GM21529 (cell line): ENCODE measurements at regions not wholly inside any gene's neighbourhood (a gene's known extent, or its start where the extent isn't known, plus 50 kb on each side); places are given as distances from the start of the nearest gene placed in this dataset.
"Not testable (repeated sequence)": the region's sequence is repeated elsewhere in the genome, so short reads cannot be mapped to it uniquely, and the experiment has no call there.

ENCODE experiments used
- ATAC-seq: cut with Tn5 transposase; IDR thresholded peaks from one replicate; pipeline ENCODE4 v1.9.1; 2021; ENCODE audit not compliant: unreplicated experiment

DNA sequence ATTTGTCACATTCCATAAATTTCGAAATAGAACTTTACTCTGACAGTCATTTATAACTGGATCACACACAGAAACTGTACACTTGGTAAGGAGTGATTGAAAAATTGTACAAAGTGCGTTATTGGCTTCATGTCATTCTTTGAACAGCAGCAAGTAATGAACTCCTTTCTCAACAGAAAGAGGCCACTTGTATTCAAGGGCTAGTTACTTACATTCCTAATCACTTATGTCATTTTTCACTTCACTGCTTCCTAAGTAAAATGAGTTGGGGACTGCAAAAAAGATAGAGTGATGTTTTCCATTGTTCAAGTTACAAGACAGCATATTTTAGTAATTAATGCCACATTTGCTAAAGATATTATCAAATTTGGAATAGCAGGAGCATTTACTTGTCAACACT, 893.2 kb downstream of the DTWD2 start:
- ATAC-seq = no peak

DNA sequence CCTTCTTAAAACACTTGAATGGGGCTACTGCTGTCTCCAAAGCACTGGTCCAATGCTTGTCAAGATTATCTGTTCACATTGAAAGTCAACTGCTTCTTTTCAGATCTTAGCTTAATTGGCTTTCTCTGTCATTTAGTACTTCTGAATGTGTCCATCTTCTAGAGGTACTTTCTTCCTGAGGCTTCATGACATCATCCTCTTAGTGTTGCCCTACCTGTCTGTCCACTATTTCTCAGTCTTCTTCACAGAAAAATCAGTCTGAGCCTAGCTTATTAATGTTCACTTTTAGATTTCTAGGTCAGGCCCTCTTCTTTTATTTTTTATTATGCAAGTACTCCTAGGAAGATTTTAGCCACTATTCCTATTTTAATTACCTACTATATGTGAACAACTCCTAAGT, 899.9 kb downstream of the DTWD2 start:
- no peak for ATAC-seq

DNA sequence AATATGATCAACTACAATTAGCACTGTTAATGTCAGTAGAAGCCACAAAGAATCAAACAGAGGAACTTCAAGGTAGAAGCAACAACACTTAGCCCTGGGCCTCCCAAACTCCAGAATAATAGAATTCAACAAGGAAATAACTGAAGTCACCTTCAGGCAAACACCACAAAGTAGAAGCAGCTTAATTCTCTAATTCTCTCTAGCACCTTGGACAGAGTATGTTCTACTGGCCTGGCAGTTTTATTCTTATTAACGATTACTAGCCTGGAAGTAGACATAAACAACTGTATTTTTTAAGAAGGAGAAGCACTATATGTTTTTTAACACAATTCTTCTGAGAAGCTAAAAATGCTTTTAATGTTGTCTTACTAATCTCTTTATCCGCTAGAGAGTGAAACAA, 911.9 kb downstream of the DTWD2 start:
- ATAC-seq = no peak

DNA sequence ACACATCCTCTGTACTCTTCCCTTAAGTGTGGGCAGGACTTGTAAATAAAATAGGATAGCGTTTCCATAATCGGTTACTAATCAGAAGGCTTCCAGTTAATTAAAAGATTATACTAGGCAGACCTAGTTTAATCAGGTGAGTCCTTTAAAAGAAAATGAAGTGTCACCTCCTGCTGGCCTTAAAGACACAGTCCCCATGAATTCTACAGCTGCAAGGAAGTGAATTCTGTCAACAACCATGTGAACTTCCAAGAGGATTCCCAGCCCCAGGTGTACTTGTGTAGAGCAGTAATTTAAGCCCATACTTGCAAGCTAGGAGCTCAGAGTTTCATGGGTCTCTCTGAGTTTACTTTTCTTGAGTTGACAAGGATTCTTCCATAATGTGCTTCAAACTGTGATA, 918.3 kb downstream of the DTWD2 start:
- ATAC-seq = no peak

DNA sequence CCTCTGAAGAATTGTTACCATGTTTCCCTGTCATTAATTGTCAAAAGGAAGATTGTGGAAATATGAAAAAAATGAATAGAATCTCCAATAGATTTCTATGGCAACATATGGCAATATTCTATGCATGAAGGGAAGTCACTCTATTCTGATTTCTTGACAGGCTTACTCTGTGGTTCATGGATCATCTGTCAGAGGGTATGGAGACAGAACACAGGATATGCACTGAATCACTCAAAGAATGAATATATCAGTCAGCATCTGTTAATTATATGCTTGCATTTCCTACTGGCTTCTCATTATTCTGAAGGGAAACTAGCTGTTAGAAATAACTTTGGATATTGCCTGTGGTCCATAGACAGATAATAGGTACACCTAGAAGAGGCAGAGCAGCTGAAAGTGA, 918.9 kb downstream of the DTWD2 start:
- ATAC-seq = no peak

DNA sequence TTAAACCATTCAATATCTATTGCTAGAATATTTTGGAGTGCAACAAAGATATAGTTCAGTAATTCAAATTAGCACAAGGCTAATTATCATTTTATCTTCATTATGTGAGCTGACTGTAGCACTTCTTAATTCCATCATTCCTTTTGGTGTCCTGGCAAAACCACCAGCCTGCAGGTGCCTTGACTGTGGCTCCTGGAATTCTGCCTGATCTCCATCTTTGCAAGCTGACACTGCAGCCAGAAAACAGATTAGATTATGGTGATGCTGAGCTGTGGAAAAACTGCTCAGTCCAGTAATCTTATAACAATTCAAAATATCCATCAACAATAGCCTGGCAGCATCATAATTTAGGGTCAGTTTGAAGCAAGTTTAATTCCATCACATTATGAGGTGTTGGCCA, 919.5 kb downstream of the DTWD2 start:
- ATAC-seq = no peak

DNA sequence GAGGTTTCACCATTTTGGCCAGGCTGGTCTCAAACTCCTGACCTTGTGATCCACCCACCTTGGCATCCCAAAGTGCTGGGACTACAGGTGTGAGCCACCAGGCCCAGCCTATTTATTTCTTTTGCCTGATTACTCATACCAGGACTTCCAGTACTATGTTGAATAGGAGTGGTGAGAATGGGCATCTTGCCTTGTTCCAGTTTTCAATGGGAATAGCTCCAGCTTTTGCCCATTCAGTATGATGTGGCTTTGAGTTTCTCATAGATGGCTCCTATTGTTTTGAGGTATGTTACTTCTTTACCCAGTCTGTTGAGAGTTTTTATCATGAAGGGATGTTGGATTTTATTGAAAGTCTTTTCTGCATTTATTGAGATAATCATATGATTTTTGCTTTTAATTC, 924.5 kb downstream of the DTWD2 start:
- not testable (repeated sequence) for ATAC-seq

DNA sequence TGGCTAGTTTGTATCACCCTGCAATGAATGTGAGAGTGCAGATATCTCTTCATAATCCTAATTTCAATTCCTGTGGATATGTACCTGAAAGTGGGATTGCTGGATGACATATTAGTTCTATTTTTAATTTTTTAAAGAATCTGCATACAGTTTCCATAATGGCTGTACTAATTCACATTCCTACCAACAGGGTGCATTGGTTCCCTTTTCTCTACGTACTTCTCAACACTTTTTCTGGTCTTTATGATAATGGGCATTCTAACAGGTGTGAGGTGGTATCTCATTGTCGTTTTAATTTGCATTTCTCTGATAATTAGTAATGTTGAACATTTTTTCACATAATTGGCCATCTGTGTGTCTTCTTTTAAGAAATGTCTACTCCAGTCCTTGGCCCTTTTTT, 927.5 kb downstream of the DTWD2 start:
- ATAC-seq = no peak

DNA sequence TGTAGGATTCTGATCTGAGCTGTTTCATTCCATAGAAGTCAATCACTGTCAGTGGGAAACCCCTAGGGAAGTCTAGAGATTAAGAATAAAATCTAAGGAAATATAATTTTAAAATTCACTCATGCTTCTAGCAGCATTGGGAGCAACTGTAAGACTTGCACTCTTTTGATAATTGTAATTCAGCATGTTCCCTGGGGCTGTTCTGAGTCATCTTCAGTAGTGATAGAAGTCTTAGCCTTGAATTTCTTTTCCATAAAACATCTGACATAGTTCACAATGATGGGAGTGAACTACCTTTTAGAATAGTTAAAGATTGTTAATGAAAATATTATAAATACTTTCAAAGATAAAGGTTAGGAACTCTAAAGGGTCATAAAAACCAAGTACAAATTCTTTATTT, 935.8 kb downstream of the DTWD2 start:
- ATAC-seq = no peak

DNA sequence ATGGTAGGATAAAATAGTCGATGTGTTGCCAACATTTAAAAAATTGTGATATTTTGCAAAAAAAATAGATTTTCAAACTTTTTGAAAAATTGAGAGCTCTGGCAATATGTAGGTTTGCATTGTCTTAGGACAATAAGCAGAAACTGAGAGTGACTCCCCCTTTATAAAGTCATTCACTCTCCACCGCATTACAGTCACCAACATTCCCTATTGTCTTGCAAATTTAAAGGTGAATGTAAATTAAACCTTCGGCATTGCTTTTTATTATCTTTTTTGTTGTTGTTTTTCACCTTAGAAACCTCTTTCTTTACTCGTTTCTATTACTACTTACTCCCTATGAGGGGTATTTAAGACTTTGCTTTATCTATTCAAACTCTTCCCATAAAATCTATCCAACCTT, 944.2 kb downstream of the DTWD2 start:
- ATAC-seq = no peak

DNA sequence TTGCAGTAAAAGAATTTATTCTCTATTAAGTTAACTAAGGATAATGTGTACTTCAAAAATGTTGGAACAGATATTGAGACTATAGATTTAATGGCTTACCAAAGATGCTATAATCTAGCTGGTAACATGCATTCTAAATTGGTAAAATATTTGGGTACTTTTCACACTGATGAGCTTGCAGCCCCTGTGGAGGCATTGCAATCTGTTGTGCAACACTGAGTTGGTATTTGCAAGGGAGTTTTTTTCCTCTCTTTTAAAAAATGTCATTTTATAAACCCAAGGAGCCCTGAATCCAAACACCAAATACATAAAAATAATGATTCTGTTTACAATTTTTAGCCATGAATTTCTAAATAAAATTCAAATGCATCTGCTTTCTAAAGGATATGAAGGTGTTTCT, 944.8 kb downstream of the DTWD2 start:
- no peak for ATAC-seq

DNA sequence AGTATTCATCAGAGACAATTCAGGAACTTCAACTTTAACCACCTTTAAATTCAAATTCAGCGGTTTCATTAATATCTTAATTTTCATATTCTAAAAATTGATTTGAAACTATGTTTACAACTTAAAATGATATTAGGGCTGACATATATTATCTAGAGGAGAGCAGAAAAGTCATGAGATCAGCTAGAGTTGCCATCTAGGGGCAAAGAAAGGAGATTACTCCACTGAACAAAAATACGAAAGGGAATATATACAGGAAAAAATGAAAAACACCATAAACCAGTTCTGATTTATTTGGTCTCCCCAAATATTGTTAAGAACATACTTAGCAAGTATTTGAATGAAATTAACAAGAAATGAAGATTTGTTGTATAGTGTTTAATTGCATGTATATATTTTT, 946.3 kb downstream of the DTWD2 start:
- ATAC-seq = no peak

DNA sequence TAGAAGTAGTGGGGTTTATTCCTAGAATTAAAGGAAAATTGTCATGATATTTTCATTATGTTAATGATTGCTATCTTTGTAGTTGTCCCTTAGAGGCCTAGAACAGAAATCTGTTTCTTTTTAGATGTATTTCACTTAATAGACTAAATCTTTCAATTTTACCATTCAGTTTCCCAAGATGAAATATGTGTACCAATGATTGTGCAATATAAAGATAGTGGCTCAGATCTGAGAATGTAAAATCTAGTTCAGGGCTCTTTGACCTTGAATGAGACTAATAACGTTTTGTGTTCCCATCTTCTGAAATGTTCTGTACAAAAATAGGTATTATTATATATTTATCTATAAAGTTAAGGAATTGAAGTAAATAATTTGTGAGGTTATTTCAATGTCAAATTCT, 947.9 kb downstream of the DTWD2 start:
- ATAC-seq = no peak

DNA sequence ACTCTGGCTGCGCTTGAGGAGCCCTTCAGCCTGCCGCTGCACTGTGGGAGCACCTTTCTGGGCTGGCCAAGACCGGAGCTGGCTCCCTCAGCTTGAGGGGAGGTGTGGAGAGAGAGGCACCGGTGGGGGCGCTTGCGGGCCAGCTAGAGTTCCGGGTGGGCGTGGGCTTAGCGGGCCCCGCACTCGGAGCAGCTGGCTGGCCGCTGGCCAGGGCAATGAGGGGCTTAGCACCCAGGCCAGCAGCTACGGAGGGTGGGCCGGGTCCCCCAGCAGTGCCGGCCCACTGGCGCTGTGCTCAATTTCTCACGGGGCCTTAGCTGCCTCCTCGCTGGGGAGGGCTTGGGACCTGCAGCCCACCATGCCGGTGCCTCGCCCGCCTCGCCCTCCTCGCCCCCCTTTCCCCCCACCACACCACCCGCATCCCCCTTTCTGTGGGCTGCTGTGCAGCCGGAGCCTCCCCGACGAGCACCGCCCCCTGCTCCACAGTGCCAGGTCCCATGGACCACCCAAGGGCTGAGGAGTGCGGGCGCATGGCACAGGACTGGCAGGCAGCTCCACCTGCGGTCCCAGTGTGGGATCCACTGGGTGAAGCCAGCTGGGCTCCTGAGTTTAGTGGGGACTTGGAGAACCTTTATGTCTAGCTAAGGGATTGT, 954.5 kb downstream of the DTWD2 start:
- ATAC-seq = no peak

DNA sequence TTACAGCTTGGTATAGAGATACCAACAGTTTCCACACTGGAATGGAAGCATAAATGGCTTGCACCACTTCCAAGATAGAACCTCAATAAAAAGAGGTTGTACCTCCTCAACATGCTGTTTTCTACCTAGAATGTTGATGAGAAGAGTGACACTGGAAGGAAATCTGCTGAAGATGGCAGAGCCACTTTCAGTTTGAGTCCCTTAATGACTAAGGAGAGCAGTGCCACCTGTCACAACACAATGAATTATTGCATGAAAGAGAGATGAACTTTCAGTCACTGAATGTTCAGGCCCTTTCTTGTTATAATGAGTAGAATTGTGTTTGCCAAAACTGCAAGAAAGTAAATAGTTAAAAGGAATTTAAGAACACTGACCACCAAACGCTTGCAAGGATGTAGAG, 958.5 kb downstream of the DTWD2 start:
- no peak for ATAC-seq

DNA sequence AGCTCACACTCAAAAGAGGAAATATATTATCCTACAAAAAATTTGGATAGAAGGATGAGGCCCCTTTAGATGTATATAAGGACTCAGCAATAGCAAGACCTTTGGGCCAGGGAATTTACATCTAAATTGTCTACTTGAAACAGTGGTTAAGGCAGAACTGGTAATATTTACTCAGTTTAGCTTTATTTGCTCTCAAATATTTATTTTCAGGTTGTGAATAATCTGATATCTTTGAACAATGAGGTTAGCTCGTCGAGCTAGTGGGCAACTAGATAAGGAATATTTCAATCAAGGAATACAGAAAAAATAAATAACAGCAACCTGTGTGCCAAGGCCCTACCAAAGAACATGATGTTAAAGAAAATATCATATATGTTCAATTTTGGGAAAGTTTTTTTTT, 966.3 kb downstream of the DTWD2 start:
- no peak for ATAC-seq

DNA sequence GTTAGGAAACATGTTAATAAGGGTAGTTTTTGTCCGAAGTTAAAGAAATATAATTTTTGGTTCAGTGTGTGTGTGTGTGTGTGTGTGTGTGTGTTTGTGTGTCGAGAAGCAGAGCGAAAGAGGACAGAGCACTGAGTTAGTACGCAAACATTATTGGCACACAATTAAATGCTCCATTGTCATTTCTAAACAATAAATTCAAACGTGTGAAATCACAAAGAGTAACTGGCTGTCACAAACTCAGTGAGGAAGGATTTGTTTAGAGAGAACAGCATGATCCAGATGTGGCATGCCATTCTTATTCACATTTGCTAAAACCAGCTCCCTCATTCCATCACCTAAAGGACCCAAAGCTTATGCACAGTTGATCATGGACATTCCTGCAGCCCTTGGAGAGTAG, 970.8 kb downstream of the DTWD2 start:
- ATAC-seq = no peak

DNA sequence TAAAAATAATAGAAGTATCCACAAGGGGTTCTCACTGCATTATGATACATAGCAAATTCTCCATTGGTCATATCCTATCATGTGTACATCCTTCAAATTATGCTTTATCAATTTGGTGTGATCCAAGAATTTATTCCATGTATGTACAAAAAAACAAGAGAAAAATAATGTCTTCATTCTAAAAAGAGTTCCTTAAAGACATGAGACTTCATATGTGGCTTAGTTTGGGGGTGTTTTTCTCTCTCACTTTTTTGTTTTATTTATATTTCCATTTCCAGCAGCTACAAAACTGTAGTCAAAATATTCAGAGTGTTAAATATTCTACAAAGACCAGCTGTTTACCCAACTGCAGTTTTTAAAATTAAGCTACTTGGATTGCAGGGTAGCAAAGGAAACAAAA, 972.0 kb downstream of the DTWD2 start:
- no peak for ATAC-seq

DNA sequence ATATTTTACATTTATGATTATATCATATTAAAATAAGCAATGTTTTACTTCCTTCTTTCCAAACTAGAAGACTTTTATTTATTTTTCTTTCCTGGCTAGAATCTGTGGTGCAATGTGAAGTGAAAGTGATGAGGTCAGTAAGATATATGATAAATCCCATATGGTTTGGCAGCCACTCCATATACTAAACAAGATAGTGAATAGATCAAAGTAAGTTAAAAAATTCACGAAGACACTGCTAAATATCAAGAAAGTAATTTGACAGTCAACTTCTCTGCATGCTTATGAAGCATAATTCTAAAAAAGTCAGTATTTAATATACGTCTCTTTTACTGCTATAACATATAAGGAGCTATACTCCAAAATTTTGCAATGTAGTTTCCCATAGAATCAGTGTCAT, 972.8 kb downstream of the DTWD2 start:
- ATAC-seq = no peak

DNA sequence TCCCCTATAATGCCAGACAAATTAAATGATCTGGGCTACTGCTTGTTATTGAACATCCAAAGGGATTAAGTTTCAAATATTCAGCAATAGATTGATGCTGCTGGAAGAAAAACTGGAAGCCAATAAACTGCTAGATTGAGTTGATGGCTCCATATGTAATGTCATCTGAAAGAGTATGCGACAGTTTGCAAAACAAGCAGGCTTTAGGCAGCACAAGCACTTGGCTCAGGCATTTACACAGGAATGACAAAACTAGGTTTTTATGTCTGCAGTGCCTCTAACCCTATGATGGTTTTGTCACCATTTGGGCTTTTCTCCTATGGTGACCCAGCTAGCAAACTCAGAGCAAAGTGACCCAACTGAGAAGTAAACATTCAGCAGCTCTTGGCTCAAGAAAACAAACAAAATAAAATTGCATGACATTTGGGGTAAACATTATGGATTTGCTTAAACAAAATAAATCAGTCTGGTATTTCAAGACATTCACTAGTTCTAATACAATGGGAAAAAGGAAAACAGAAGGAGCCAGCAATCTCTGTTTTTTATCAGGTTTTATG, 978.5 kb downstream of the DTWD2 start:
- ATAC-seq = no peak

DNA sequence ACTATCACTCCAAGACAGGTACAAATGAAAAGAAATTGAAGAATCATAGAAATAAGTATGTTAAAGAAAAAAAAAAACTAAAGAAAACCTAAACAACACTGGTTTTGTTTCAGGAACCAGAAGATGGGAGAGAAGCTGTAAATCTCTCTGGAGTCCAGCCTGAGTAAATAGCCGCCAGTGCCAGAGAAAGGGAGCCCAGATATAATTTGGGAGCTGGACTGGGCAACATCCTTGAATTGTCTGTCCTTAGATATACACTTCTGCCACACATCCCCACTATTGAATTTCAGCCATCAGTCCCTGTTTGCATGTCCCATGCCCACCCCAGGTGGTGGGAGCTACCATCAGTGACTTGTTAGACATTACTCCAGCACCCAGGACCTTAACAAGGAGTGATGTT, 979.6 kb downstream of the DTWD2 start:
- ATAC-seq = no peak

DNA sequence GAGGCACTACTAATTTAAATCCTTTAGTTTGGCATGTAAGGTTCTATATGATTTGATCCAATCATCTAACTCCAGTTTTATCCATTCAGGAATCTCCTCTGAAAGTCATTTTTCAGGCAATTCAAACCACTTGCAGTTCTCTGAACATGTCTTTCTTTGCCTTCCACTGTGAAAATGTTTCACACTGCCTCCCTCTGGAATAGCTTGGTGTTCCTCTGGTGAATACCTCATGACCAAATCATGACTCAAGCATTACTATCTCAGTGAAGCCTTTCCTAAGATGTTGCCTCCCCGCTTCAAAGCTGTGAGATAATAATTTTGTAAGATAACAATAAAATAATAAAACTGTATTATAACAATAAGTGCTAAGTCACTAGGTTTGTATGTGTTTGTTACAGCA, 981.1 kb downstream of the DTWD2 start:
- ATAC-seq = no peak

DNA sequence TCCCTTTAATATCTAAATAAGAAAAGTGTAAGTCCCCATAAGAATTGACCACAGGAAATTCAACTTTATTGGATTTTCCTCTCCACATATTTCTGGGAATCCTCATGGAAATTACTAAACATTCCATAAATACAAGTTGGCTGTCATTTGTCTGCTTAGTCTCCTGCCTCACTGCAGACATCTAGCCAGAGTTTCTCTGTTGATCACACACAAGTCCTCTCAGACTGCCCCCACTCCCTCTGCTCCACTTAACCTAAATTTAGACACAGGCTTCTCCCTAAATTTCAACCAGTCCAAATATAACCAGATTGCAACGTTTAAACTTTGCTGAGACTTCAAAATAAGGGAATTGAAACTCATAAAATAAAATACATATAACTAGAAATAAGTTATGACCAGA, 982.1 kb downstream of the DTWD2 start:
- ATAC-seq = no peak
